ENCODE measurements at regions not wholly inside any gene's neighbourhood (a gene's known extent, or its start where the extent isn't known, plus 50 kb on each side); places are given as distances from the start of the nearest gene placed in this dataset.
A peak's percentile ranks its signal among the peaks of the same experiment; 100 is the strongest.

GRCh38 chrX:73916931-73917667 is 64.6 kb upstream of the XIST start (continued):
- peak; percentile 16; the same call in 1 of the 2 replicates for TF ChIP-seq MAX (IDR thresholded peaks at IDR 0.05; ENCODE audit: low read depth)
- TF ChIP-seq, protein P1, sequence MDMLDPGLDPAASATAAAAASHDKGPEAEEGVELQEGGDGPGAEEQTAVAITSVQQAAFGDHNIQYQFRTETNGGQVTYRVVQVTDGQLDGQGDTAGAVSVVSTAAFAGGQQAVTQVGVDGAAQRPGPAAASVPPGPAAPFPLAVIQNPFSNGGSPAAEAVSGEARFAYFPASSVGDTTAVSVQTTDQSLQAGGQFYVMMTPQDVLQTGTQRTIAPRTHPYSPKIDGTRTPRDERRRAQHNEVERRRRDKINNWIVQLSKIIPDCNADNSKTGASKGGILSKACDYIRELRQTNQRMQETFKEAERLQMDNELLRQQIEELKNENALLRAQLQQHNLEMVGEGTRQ (IDR thresholded peaks at IDR 0.05; ENCODE audit: borderline replicate concordance, low read depth, low read length) = no peak
- TF ChIP-seq FOSL2 (IDR thresholded peaks at IDR 0.05; ENCODE audit: borderline replicate concordance, low read depth) = peak; percentile 83
- TF ChIP-seq POLR2AphosphoS5 (IDR thresholded peaks at IDR 0.05; ENCODE audit: low read depth, low read length) = peak; percentile 58; the same call in 1 of the 2 replicates
- peak; percentile 78 for TF ChIP-seq PBX3 (IDR thresholded peaks at IDR 0.05)
- peak in 1 of 2 experiments; percentile 48; a peak in 2 of 4 replicates for TF ChIP-seq EP300 (IDR thresholded peaks at IDR 0.05; ENCODE audit: borderline replicate concordance in 1 of 2, low read depth in 1 of 2, low read length in 1 of 2)
- TF ChIP-seq FOXJ3 (CRISPR knock-in tag; IDR thresholded peaks at IDR 0.05) = no peak
- TF ChIP-seq CHD2 (IDR thresholded peaks at IDR 0.05; ENCODE audit: low read length, partially characterized antibody) = no peak
- no peak for TF ChIP-seq USF1 (IDR thresholded peaks at IDR 0.05; ENCODE audit: borderline replicate concordance, low read depth)
- TF ChIP-seq FOXM1 (IDR thresholded peaks at IDR 0.05; ENCODE audit: low read depth) = peak; percentile 62; the same call in 1 of the 2 replicates
- TF ChIP-seq JUND (IDR thresholded peaks at IDR 0.05) = peak; percentile 88
- no peak for TF ChIP-seq SMC3 (IDR thresholded peaks at IDR 0.05; ENCODE audit: low read depth, low read length)
- no peak for TF ChIP-seq MXI1 (IDR thresholded peaks at IDR 0.05; ENCODE audit: low read depth, low read length)
- TF ChIP-seq GABPA (IDR thresholded peaks at IDR 0.05; ENCODE audit: low read depth) = no peak
- TF ChIP-seq TEAD4 (IDR thresholded peaks at IDR 0.05; ENCODE audit: borderline replicate concordance, insufficient read depth) = peak; percentile 68
- TF ChIP-seq RFX5 (IDR thresholded peaks at IDR 0.05; ENCODE audit: low read length) = no peak
- no peak for TF ChIP-seq ELF1 (IDR thresholded peaks at IDR 0.05)

DNA sequence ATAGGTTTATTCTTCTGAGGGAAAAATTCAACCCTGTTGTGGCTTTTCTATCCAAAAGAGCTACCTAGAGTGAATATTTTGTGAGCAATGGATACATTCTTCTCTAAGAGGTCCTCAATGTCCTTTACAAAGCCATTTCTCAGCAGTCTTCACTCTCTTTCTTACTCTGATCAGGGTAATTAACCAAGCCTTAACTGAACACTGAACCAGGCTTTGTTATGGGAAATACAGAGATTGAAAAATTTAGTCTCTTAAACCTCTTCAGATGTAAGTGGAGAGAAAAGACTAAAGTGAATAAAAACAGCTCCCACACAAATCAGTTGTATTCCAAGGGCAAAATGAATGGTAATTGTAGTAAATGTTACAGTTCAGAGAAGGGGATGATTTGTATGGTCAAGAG is 64.0 kb upstream of the XIST start:
- POLR2A ChIA-PET = no interaction called here
- peak overlapping the region; percentile 56 for H3K4me2 ChIP-seq
- H2AFZ ChIP-seq (ENCODE audit: low read depth) = peak overlapping the region; percentile 54; the same call in 1 of the 2 replicates
- no peak for TF ChIP-seq FOXJ3 (CRISPR knock-in tag; IDR thresholded peaks at IDR 0.05)
- no peak for TF ChIP-seq MXI1 (IDR thresholded peaks at IDR 0.05; ENCODE audit: low read depth, low read length)
- TF ChIP-seq RAD21 (IDR thresholded peaks at IDR 0.05; ENCODE audit: low read length) = no peak
- TF ChIP-seq ELF1 (IDR thresholded peaks at IDR 0.05) = no peak
- no peak for TF ChIP-seq GABPA (IDR thresholded peaks at IDR 0.05; ENCODE audit: low read depth)
- TF ChIP-seq NFIC (IDR thresholded peaks at IDR 0.05; ENCODE audit: borderline replicate concordance) = no peak
- TF ChIP-seq USF1 (IDR thresholded peaks at IDR 0.05; ENCODE audit: borderline replicate concordance, low read depth) = no peak
- TF ChIP-seq POLR2AphosphoS5 (IDR thresholded peaks at IDR 0.05; ENCODE audit: low read depth, low read length) = no peak
- TF ChIP-seq MEF2A (IDR thresholded peaks at IDR 0.05; ENCODE audit: borderline replicate concordance, low read depth) = no peak
- TF ChIP-seq FOSL2 (IDR thresholded peaks at IDR 0.05; ENCODE audit: borderline replicate concordance, low read depth) = no peak
- TF ChIP-seq, protein P1 (IDR thresholded peaks at IDR 0.05; ENCODE audit: borderline replicate concordance, low read depth, low read length) = no peak
- TF ChIP-seq TAF1 (IDR thresholded peaks at IDR 0.05; ENCODE audit: borderline replicate concordance, low read depth, low read length) = no peak
- TF ChIP-seq RXRA (IDR thresholded peaks at IDR 0.05; ENCODE audit: borderline replicate concordance, low read depth) = no peak
- TF ChIP-seq FOXM1 (IDR thresholded peaks at IDR 0.05; ENCODE audit: low read depth) = no peak
- TF ChIP-seq SIN3A (IDR thresholded peaks at IDR 0.05; ENCODE audit: borderline replicate concordance, low read depth, low read length) = no peak
- no peak for TF ChIP-seq MAX (IDR thresholded peaks at IDR 0.05; ENCODE audit: low read depth)
- TF ChIP-seq SMC3 (IDR thresholded peaks at IDR 0.05; ENCODE audit: low read depth, low read length) = no peak

More for the DNA sequence above, 64.0 kb upstream of the XIST start:
- no peaks in the 10 kb centered on the region for H3K36me3 ChIP-seq (replicated peaks in 1 of 2; ENCODE audit: control insufficient read depth in 1 of 2, insufficient read depth in 2 of 2, low read length in 1 of 2)
- DNase-seq = no peak
- H3K27me3 ChIP-seq (ENCODE audit: insufficient read depth) = no peaks in the 10 kb centered on the region
- CTCF ChIA-PET = interaction anchor here (1.3 kb wide), 1 partner anchor 8 kb away, joined by 4 read pairs; no protein-coding TSS in a partner anchor
- no peak overlapping the region; a peak in 1 of 4 replicates for H3K4me3 ChIP-seq (ENCODE audit: low read depth in 2 of 2, low read length in 1 of 2)
- H3K9me3 ChIP-seq = no peaks in the 10 kb centered on the region
- H3K4me1 ChIP-seq (ENCODE audit: control insufficient read depth in 1 of 2, insufficient read depth in 2 of 2, low read depth in 1 of 2, low read length in 1 of 2) = peaks cover 0 to 36% of the 10 kb centered on the region in 2 experiments; a peak in 2 of 4 replicates
- peaks cover 32% of the 10 kb centered on the region for H3F3A ChIP-seq (replicated peaks; ENCODE audit: insufficient read depth)
- peak overlapping the region; percentile 70 to 98; a peak in 3 of 4 replicates for H3K27ac ChIP-seq (ENCODE audit: low read depth in 2 of 2, low read length in 1 of 2)
- no peaks in the 10 kb centered on the region for H4K20me1 ChIP-seq (ENCODE audit: insufficient read depth)
- H3K79me2 ChIP-seq (ENCODE audit: insufficient read depth) = no peaks in the 10 kb centered on the region
- no peaks in the 10 kb centered on the region for H3K9me2 ChIP-seq
- peak overlapping the region; percentile 60; the same call in 1 of the 2 replicates for H3K9ac ChIP-seq

All from SK-N-SH (cell line).